SKM-1 treated with dmso at 0.1 percent for 144 hours (cell line): ENCODE measurements at regions not wholly inside any gene's neighbourhood (a gene's known extent, or its start where the extent isn't known, plus 50 kb on each side); places are given as distances from the start of the nearest gene placed in this dataset.
"Not testable (repeated sequence)": the region's sequence is repeated elsewhere in the genome, so short reads cannot be mapped to it uniquely, and the experiment has no call there.

Experiments
- DNase-seq: peaks from one replicate; lab custom pipeline; 2025; ENCODE audit not compliant: unreplicated experiment; lab: John Stamatoyannopoulos, UW

DNA sequence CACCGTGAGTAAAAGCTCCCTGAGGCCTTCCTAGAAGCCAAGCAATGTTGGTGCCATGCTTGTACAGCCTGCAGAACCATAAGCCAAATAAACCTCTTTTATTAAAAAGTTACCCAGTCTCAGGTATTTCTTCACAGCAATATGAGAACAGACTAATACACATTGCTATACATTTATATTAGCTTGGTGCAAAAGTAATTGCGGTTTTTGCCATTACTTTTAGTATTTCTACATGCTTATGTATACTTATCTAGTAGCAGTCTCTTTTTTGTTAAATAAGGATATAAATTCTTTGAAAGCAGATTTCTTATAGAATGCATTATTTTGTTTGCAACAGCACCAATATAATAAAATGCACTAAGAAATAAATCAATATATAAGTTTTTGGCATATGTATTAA, 619.6 kb downstream of the FSCB start:
- no peak for DNase-seq

DNA sequence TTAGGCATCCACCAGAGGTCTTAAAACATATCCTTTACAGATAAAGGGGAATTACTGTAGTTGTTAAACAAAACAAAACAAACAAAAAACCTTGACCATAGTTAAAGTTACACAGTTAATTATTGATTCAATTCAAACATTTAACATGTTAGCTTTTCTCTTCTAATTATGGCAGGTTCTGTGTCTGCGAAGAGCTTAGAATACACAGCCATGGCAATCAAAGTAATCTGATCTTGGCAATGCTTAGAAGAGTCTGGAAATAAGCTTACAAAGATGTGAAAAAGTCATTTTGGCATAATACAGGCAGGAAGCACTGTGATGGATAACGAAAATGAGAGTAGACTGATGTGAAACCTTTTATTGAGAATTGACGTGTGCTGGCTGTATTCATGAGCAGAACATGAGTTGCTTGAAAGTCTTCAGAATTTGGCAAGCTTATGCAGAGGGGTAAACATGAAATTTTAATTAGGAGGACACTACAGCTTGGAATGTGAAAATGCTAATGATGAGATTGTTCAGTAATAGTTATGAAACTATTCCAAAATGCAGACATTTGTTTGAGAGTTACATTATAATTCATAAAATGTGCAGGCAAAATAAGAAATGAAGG, 629.6 kb downstream of the FSCB start:
- DNase-seq: no peak

DNA sequence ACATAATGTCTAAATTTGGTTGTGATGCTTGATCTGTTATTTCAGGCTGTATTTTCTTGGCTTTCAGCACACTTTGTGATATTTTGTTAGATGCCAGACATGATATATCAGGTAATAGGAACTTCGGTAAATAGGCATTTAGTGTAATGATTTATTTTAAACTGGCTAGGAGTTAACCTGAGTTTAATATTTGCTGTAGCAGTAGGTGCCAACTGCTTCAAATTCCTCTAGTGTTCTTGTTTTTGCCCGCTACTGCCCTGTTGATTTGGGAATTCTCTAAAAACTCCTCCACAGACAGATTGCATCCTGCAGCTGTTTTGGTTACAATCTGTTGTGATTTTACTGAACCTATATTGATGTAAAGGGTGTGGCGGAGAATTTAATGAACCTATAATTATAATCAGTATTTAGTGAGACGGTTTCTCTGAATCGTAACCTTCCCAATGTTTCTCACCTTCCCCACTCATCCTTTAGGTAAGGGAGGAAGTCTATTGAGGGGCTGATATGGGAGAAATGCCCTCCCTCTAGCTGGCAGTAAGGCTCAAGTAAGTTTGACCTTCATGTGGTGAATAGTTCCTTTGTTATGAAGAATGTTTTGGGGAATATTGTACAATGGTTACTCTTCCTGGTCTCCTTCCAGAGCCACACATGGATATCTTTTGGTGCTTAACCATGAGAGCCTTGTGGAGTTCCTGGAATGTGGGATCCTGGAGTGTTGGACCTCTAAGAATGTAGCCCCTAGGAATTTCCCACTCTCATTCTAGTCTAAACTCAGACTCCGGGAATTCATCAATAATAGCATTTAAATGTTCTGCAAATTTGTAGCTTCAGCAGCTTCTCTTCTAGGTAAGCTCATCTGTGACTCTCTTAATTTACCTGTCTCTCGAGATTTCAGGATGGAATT, 634.1 kb downstream of the FSCB start:
- DNase-seq: no peak

DNA sequence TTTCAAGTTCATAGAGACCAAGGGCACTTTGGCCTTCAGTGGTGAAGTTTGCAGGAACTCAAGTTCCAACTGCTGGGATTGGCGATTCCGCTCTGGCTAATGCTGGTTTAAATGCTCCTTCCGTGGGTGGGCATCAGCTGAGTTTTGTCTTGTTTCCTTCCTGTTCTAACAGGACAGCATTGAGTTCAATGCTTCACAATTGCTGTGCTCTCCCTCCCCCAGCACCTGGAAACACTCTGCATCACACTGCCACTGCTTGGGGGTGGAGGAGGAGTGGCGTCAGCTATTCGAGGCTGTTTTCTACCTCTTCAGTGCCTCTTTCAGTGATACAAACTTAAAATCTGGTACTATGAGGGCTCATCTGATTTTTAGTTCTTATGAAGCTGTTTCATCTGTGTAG, 634.9 kb downstream of the FSCB start:
- no peak for DNase-seq

DNA sequence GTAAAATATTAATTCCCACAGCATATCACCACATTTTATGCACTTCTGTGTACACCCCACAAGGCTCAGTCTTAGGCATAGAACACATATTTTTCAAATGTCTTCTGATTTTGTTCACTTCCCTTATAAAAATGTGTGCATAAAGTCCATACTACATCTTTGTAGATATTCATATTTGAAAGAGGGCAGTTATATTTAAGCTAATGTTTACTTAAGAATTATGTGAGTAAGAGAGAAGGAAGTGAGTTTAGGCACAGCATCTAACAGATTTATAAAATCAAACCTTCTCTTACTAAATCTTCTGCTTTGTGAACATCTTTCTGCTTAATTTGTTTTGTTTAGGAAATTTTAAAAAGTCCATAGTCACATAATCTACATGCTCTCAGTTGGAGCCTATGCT, 648.1 kb downstream of the FSCB start:
- DNase-seq: no peak

DNA sequence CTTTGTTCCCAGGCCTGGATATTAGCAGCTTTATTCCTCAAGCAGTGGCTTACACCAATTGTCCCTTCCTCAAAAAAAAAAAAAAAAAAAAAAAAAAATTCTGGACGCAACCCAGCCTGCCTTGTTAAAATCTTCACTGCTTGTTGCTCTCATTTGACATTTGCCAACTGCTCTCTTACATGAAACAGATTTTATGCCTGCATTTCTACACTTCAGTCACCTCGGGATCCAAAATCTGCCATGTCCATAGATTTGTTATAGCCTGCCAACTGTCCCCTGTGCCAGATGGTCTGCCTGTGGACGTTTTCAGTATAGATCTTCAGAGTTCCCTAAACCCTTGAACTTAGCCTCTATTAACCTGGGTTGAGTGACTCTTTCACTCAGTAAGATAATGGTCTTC, 651.5 kb downstream of the FSCB start:
- no peak for DNase-seq

DNA sequence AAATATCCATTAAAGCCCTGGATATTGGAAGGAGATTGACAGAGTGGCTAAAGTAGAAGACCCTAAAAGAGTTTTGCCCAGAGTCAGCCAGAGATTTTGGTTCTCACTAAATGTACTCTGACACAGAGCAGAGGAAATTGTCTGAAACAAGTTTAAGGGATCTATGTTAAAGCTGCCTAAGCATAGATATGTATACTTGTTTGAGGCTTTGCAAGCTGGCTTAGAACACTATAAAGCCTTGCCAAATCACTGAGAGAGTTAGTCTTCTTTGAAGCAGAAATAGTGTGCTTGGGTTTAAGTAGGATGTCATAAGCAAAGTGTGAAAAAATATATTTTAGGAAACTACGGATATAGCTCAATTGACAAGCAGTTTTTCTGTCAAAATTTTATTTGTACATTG, 653.5 kb downstream of the FSCB start:
- DNase-seq: no peak

DNA sequence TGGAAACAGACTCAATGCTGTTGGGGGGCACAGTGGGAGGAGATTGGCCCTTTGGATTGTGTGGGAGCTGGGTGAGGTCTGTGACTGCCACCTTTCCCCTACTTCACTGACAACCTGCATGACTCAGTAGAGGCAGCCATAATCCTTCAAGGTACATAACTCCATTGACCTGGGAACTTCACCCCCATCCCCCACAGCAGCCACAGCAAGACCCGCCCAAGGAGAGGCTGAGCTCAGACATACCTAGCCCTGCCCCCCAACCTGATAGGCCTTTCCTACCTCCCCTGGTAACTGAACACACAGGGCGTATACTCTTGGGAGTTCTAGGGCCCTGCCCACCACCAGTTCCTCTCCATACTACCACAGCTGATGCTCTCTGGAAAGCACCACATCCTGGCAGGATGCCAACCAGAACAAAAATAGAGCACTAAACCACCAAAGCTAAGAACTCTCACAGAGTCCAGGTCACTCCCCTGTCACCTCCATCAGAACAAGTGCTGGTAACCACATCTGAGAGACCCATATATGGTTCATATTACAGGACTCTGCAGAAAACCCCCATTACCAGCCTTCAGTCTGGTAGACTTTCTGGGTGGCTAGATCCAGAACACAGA, 703.9 kb downstream of the FSCB start:
- no peak for DNase-seq

DNA sequence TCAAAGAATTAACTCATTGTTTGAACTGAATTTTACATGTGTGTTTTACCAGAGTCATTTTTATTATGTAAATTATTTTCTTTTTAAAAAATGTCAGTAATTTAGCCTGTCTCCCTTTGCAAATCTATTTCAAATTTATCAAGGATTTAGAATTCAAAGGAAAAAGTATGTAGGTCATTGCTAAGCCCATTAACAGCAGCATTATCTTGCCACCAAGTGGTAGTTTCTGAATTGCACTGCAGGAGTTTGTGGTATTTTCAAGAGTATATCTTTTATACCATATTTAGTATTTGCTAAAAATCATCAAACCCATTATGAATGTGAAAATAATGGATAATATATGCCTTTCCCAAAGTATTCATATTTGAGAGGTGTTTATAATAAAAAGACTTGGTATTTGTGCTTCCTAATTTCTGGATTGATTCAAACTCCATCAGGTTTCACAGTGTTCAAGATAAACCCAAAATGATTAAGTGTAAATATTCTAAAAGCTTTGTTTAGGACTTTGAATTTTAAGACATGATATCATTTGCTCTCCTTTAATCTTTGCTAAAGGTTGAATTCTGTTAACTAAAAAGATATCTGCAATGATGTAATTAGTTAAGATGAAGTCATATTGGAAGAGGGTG, 711.4 kb downstream of the FSCB start:
- DNase-seq: no peak

DNA sequence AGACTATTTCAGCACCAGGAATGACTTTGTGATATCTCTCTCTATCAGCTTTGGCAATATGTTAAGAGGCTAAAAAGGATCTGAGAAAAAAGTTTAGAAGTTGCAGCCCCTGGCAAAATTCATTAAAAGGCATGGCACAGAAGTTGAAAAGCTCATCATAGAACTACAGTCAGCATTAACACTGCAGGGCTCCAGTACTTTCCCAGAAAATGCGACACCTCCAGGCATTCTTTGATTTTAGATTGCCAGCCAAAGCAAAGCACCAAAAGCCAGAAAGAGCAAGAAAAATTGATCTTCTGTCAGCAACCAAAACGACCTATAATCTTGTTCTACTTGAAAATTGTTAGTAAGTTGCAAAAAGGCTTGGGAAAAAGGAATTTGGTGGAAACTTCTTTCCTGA, 713.5 kb downstream of the FSCB start:
- DNase-seq: no peak

DNA sequence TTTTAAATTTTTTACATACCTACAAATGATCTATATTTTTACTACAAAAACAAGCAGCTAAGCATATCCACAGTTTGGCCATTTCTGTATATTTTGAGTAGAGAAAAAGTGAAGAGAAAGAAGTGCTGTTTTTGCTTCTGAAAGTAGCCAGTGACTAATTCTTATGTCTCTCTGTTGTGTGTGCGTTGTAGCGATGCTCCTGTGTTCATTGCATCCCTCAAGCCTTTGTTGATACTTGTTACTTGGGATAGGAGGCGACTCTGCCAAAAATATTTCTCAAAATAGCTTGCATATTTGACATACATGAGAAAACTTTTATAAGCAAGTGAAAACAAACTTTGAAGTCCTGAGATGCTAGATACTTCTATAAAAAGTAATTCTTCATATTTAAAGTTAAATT, 714.1 kb downstream of the FSCB start:
- no peak for DNase-seq

DNA sequence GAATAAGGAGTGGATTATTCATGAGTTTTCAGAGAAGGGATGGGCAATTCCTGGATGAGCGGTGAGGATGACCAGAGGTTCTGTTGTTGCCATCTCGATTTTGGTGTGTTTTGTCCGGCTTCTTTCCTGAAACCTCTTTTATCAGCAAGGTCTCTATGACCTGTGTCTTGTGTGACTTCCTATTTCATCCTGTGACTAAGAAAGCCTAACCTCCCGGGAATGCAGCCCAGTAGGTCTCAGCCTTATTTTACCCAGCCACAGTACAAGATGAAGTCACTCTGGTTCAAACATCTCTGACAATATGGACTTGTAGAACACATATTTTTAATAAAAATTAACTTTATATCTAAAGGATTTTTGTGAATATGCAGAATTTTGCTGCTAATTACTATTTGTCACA, 716.4 kb downstream of the FSCB start:
- no peak for DNase-seq

DNA sequence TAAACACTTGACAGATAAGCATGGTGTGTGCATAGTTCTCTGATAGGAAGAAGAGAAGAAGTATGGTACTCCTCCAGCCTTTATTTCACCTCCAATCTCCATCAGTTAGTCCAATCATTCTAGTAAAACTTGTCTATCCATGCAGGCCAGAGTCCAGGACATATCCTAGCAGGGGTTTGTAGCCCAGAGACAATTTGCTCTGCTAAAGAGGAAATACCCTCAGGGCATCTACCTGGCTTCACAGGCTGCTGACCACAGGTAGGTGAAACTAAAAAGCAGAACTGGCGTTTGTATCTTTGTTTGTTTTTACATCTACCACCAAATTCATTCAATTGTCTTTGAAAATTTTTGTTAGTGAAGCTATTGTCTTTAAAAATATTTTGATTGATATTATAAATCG, 717.6 kb downstream of the FSCB start:
- no peak for DNase-seq

DNA sequence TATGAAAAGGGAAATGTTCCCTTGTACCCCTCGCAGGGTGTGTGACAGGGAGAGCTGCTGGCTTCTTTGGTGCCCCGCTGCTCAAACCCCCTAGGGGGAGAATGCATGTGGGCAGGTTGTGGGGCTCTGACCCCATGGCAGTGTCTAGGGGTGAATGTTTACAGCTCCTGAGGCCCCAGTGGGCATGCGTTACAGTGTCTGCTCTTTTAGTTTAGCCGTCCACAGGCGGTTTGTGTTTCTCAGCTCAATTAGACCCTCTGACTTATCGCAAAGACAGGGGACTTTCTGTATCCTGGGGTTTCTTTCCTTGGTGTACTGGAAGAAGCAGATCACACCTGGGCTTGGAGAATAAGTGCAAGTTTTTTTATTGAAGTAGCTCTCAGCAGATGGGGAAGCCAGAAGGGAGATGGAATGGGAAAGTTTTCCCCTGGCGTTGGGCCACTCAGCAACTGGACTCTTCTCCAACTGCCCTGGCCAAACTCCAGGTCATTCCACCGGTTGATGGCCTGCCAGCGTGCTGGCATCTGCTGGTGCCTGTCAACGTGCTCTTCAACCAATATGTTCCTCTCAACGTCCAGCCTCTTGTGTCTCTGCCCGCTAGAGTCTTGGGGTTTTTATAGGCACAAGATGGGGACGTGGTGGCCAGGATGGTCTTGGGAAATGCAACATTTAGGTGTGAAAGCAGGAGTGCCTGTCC, 720.9 kb downstream of the FSCB start:
- DNase-seq: no peak

DNA sequence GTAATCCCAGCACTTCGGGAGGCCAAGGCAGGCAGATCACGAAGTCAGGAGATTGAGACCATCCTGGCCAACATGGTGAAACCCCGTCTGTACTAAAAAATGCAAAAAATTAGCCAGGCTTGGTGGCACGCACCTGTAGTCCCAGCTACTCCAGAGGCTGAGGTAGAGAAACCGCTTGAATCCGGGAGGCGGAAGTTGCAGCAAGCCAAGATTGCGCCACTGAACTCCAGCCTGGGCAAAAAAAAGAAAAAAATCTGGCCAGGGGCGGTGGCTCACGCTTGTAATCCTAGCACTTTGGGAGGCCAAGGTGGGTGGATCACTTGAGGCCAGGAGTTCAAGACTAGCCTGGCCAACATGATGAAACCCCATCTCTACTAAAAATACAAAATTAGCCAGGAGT, 722.7 kb downstream of the FSCB start:
- not testable (repeated sequence) for DNase-seq

DNA sequence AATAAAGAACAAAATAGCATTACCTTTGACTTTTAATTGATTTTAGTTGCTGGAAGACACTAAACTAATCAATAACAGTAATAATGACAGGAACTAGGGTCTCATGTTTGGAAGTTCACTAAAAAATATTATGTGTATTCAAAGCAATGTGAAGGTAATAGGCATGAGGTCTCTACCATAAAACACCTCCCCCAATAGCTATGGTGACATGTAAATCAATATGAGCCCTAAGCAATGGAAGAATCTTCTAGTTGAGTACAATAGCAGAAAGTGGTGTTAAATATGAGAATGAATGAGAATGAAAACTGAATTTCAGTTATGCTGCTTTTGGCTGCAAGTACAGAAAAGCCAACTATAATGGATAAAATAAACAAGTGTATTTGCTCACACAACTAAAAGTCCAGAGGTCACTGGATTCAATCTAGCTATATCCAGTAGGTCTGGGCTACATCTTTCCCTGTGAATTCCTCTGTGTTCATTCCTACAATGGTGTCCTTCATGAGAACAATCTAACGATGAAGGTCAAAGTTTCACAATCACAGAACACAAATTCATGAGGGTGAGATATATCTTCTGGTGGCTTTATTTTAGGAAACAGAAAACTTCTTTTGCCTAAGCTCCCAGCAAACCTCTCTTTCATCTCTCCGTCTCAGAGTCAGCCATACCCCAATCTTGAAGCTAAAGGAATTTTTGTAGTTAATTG, 728.0 kb downstream of the FSCB start:
- DNase-seq: no peak

DNA sequence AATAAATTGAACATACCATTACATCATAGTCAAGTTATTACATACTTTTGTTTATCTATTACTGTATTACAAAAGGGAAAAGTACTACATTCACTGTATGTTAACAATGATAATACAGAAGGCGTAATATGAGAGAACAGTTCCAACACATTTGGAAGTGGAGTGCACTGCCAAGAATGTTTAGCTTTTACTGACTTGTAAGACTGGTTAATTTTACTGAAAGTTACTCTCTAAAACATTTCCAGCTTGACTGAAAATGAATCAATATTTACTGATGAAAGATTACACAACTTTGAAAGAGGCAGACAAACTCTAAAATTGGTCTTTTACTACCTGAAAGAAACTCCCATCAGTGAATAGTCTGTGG, 728.5 kb downstream of the FSCB start:
- no peak for DNase-seq

DNA sequence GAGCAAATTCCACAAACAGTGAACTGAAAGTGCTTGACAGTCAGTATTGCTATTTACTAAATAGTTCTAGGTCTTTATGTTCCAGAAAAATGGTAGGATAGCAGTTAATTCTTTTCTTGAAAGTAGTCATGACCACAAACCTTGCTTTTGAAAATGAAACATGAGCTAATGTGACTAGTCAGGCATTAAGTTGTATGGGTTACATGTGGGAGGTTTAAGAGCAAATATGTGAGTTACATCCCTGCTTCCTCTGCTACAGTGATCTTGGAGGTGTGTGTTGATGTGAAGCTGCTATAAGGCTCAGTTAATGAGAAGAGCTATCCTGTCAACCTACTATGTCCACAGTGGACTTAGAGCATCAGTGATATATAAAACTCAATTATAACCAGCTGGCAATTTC, 741.6 kb downstream of the FSCB start:
- no peak for DNase-seq

DNA sequence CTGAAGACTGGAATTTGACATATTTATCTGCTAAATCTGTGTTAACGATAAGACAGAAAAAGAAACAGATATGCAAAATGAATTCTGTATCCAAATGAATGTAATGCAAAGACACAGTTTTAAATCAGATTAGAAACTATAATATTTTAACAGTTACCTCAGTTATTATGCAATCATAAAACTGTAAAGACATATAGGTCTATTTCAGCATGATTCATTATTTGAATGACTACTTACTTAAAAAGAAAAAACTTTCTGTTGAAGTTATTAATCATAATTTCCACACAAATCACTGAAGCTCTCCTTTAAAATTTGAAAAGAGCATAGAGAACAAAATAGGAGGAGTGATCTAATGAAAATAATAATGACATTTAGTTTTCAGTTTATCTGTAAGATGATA, 742.6 kb downstream of the FSCB start:
- no peak for DNase-seq

DNA sequence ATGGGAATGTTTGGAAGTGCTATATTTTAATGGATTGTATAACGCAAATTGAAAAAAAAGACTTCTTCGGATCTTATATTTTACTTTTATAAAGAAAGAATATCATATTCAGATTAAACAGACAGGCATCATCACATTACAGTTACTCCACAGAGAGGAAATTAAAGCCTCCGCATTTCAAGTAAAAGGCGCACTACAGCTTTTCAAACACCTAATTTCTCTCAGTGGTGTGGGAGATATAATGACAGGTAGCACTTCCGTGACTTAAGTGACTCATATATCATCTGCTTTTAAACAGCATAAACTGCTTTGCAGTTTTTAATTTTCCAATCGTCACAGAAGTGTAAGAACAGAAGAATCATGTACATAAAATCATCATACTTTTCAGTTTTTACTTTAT, 751.4 kb downstream of the FSCB start:
- no peak for DNase-seq

DNA sequence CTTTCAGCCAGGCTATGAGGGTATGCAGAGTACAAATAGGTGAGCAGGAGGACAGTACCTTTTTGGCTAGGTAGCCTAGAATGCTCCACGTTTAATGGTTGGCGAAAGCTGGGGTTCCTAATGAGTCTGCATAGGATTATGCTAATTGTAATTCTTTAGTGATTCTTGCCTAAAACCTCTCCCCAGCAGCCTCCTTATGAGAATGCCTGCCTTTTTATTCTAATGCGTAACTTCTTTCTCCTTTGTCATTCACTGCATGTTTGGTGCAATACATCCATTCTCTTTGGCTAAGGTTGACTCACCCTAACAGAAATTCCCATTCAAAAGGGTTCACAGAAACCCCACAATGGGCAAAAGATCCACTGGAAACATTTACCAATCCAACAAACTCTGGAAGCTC, 752.2 kb downstream of the FSCB start:
- no peak for DNase-seq
